ENCODE measurements at regions not wholly inside any gene's neighbourhood (a gene's known extent, or its start where the extent isn't known, plus 50 kb on each side); places are given as distances from the start of the nearest gene placed in this dataset.

DNA sequence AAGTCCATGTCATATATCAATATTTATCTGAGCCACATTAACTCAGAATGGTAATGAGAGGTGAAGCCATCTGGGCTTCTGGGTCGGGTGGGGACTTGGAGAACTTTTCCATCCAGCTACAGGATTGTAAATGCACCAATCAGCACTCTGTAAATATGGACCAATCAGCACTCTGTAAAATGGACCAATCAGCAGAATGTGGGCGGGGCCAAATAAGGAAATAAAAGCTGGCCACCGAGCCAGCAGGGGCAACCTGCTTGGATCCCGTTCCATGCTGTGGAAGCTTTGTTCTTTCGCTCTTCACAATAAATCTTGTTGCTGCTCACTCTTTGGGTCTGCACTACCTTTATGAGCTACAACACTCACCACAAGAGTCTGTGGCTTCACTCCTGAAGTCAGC is 253.4 kb downstream of the JRKL start:
- no peak overlapping the region for H3K4ac ChIP-seq (ENCODE audit: low read depth, low read length)
- DNase-seq (no peak), ATAC-seq (ENCODE audit: low read depth) (no peak)
- H3K14ac ChIP-seq (replicated peaks; ENCODE audit: low read depth, low read length) = no peak overlapping the region
- no peak overlapping the region for H4K8ac ChIP-seq (ENCODE audit: low read depth in 2 of 2, low read length in 2 of 2)
- H3K27me3 ChIP-seq (ENCODE audit: control insufficient read depth, insufficient read depth, low read length) = no peaks in the 10 kb centered on the region
- H3K9ac ChIP-seq (ENCODE audit: low read depth, low read length) = no peak overlapping the region
- no peak overlapping the region for H4K91ac ChIP-seq (ENCODE audit: insufficient read depth, low read depth, low read length)
- no peaks in the 10 kb centered on the region for H3K79me1 ChIP-seq (ENCODE audit: low read depth in 1 of 2, low read length in 2 of 2)
- ChIA-PET CTCF (no interaction called here), POLR2A (ENCODE audit: unreplicated experiment) (no interaction called here)
- dilution Hi-C loops (cut with HindIII; ENCODE audit: low sequenced_read_pairs, unreplicated experiment) = no loop called here
- in situ Hi-C loops (cut with MboI; ENCODE audit: low sequenced_read_pairs) = no loop called here
- no peak overlapping the region for H2AK5ac ChIP-seq (ENCODE audit: low read depth, low read length)
- no peak overlapping the region for H3K4me3 ChIP-seq (ENCODE audit: insufficient read depth, low read depth, low read length)
- TF ChIP-seq ELK1 (IDR thresholded peaks at IDR 0.05; ENCODE audit: borderline replicate concordance, low read depth, low read length) (no peak), SMC3 (IDR thresholded peaks at IDR 0.05; ENCODE audit: low read depth, low read length) (no peak), NFE2L2 (IDR thresholded peaks at IDR 0.05; ENCODE audit: low read depth, low read length) (no peak), MAZ (IDR thresholded peaks at IDR 0.05; ENCODE audit: borderline replicate concordance, low read depth, low read length) (no peak), MAFK (IDR thresholded peaks at IDR 0.05; ENCODE audit: low read depth, low read length) (no peak), BHLHE40 (IDR thresholded peaks at IDR 0.05; ENCODE audit: low read depth, low read length) (no peak)
- TF ChIP-seq, protein P1, sequence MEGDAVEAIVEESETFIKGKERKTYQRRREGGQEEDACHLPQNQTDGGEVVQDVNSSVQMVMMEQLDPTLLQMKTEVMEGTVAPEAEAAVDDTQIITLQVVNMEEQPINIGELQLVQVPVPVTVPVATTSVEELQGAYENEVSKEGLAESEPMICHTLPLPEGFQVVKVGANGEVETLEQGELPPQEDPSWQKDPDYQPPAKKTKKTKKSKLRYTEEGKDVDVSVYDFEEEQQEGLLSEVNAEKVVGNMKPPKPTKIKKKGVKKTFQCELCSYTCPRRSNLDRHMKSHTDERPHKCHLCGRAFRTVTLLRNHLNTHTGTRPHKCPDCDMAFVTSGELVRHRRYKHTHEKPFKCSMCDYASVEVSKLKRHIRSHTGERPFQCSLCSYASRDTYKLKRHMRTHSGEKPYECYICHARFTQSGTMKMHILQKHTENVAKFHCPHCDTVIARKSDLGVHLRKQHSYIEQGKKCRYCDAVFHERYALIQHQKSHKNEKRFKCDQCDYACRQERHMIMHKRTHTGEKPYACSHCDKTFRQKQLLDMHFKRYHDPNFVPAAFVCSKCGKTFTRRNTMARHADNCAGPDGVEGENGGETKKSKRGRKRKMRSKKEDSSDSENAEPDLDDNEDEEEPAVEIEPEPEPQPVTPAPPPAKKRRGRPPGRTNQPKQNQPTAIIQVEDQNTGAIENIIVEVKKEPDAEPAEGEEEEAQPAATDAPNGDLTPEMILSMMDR (conservative IDR thresholded peaks at IDR 0.05; ENCODE audit: low read depth, low read length) = no peak
- H3K36me3 ChIP-seq (ENCODE audit: control insufficient read depth, insufficient read depth, low read length) = no peaks in the 10 kb centered on the region
- no peak overlapping the region for H2BK15ac ChIP-seq (ENCODE audit: low read depth, low read length)
- no peak overlapping the region for H3K56ac ChIP-seq (ENCODE audit: extremely low read depth, insufficient read depth, low read length)
- no peak overlapping the region for H3K23ac ChIP-seq (ENCODE audit: low read depth, low read length)
- no peak overlapping the region for H3K18ac ChIP-seq (ENCODE audit: low read depth, low read length)
- no peaks in the 10 kb centered on the region for H3K4me1 ChIP-seq (ENCODE audit: control insufficient read depth, insufficient read depth, low read length)
- H4K5ac ChIP-seq (ENCODE audit: low read depth, low read length) = no peak overlapping the region
- 70% methylated on average over 2 of the region's 5 CpGs; no CpG with 5 or more reads in 1 of the 2 experiments for WGBS, 2 experiments (ENCODE audit: extremely low coverage in 2 of 2, insufficient read length in 1 of 2)
- BruUV-seq (replicated peaks) = no TSS peak
- no peaks in the 10 kb centered on the region for H3K9me1 ChIP-seq (ENCODE audit: insufficient read depth, low read length)
- no peak overlapping the region for H2BK120ac ChIP-seq (ENCODE audit: low read depth, low read length)
- no peak overlapping the region for H3K4me2 ChIP-seq (ENCODE audit: low read depth, low read length)
- no peak overlapping the region for H2BK20ac ChIP-seq (ENCODE audit: low read depth, low read length)
- no peak overlapping the region for H2AFZ ChIP-seq (replicated peaks; ENCODE audit: low read length, poor library complexity)
- no peak overlapping the region for H3K27ac ChIP-seq (ENCODE audit: insufficient read depth, low read length)
- no peak overlapping the region for H2BK5ac ChIP-seq (ENCODE audit: low read depth, low read length, poor library complexity, severe bottlenecking)
- H3K9me3 ChIP-seq (ENCODE audit: control insufficient read depth, insufficient read depth, low read length) = no peaks in the 10 kb centered on the region
- intact Hi-C loops (cut with micrococcal nuclease) = no loop called here
- no peaks in the 10 kb centered on the region for H4K20me1 ChIP-seq (ENCODE audit: insufficient read depth, low read length)
- H2AK9ac ChIP-seq (replicated peaks; ENCODE audit: low read depth, low read length, poor library complexity) = no peak overlapping the region

All from IMR-90 (cell line).